Uterus (tissue), 3 donors: ENCODE measurements at regions not wholly inside any gene's neighbourhood (a gene's known extent, or its start where the extent isn't known, plus 50 kb on each side); places are given as distances from the start of the nearest gene placed in this dataset.

Experiments used
- DNase-seq, 2 donors: peaks; one replicate each; pipeline ENCODE4 v3.0.0-alpha.2; 2019 to 2020
- H3K27ac ChIP-seq, 2 donors: fragments of 200-600 bp; sonication (generic); 1 replicate in 1 of 2; 2 replicates in 1 of 2; pipeline ENCODE4 v1.5.1; 2016 to 2018
- H3K27me3 ChIP-seq, 2 donors: fragments of 200-600 bp; sonication (generic); one replicate each; pipeline ENCODE4 v1.5.1; 2018 to 2019; ENCODE audit warnings: control low read depth in 1 of 2
- H3K36me3 ChIP-seq, 2 donors: fragments of 200-600 bp; sonication (generic); one replicate each; pipeline ENCODE4 v1.5.1; 2019; ENCODE audit warnings: control low read depth in 1 of 2
- H3K4me1 ChIP-seq, 2 donors: fragments of 200-600 bp; sonication (generic); one replicate each; pipeline ENCODE4 v1.5.1; 2018 to 2019; ENCODE audit warnings: control low read depth in 1 of 2
- H3K4me3 ChIP-seq, 2 donors: fragments of 200-600 bp; sonication (generic); 1 replicate in 1 of 2; 2 replicates in 1 of 2; pipeline ENCODE4 v1.5.1; 2018 to 2019; ENCODE audit warnings: mild to moderate bottlenecking in 1 of 2
- H3K9me3 ChIP-seq, 2 donors: fragments of 200-600 bp; sonication (generic); one replicate each; pipeline ENCODE4 v1.5.1; 2019; ENCODE audit warnings: control low read depth in 1 of 2
- POLR2A ChIP-seq, 2 donors: fragments of 450-650 bp; IDR thresholded peaks; one replicate each; pipeline ENCODE4 v1.6.1; 2016; ENCODE audit warnings: antibody characterized with exemption in 2 of 2, mild to moderate bottlenecking in 1 of 2, moderate library complexity in 1 of 2
- intact Hi-C: fragments of 100-400 bp; cut with DNase I; formaldehyde crosslinking; loops from one replicate; pipeline ENCODE4 v1.15.1; 2023; ENCODE audit warnings: low total_unique reads
- TF ChIP-seq, protein P1 (sequence below), 4 experiments: fragments of 200-600 bp in 2 of 4; fragments of 450-650 bp in 2 of 4; sonication (generic) in 2 of 4; IDR thresholded peaks; one replicate each; pipeline ENCODE4 v1.5.1; 2016 to 2019; ENCODE audit warnings: antibody characterized with exemption in 4 of 4, mild to moderate bottlenecking in 2 of 4, moderate library complexity in 1 of 4
- donor health status: DM: yes; HTN: yes; CAD: no.

GRCh38 chr6:28811873-28812272 is 111.9 kb downstream of the TRIM27 start:
- no peaks in the 10 kb centered on the region for H3K4me1 ChIP-seq
- intact Hi-C loops: no loop called here
- DNase-seq: no peak
- H3K27me3 ChIP-seq: peaks cover 12 to 85% of the 10 kb centered on the region in 2 donors
- TF ChIP-seq POLR2A (IDR thresholded peaks at IDR 0.05): no peak
- TF ChIP-seq, protein P1, sequence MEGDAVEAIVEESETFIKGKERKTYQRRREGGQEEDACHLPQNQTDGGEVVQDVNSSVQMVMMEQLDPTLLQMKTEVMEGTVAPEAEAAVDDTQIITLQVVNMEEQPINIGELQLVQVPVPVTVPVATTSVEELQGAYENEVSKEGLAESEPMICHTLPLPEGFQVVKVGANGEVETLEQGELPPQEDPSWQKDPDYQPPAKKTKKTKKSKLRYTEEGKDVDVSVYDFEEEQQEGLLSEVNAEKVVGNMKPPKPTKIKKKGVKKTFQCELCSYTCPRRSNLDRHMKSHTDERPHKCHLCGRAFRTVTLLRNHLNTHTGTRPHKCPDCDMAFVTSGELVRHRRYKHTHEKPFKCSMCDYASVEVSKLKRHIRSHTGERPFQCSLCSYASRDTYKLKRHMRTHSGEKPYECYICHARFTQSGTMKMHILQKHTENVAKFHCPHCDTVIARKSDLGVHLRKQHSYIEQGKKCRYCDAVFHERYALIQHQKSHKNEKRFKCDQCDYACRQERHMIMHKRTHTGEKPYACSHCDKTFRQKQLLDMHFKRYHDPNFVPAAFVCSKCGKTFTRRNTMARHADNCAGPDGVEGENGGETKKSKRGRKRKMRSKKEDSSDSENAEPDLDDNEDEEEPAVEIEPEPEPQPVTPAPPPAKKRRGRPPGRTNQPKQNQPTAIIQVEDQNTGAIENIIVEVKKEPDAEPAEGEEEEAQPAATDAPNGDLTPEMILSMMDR (IDR thresholded peaks at IDR 0.05): no peak
- H3K4me3 ChIP-seq: no peak overlapping the region
- no peak overlapping the region for H3K27ac ChIP-seq
- no peaks in the 10 kb centered on the region for H3K36me3 ChIP-seq
- H3K9me3 ChIP-seq: no peaks in the 10 kb centered on the region

GRCh38 chr6:28812778-28813569 is 110.8 kb downstream of the TRIM27 start:
- H3K27ac ChIP-seq: no peak overlapping the region
- DNase-seq: no peak
- TF ChIP-seq POLR2A (IDR thresholded peaks at IDR 0.05): no peak
- TF ChIP-seq, protein P1 (IDR thresholded peaks at IDR 0.05): no peak
- no peaks in the 10 kb centered on the region for H3K36me3 ChIP-seq
- no peaks in the 10 kb centered on the region for H3K9me3 ChIP-seq
- H3K4me3 ChIP-seq: no peak overlapping the region
- intact Hi-C loops: no loop called here
- peaks cover 14 to 90% of the 10 kb centered on the region in 2 donors for H3K27me3 ChIP-seq
- no peaks in the 10 kb centered on the region for H3K4me1 ChIP-seq

DNA sequence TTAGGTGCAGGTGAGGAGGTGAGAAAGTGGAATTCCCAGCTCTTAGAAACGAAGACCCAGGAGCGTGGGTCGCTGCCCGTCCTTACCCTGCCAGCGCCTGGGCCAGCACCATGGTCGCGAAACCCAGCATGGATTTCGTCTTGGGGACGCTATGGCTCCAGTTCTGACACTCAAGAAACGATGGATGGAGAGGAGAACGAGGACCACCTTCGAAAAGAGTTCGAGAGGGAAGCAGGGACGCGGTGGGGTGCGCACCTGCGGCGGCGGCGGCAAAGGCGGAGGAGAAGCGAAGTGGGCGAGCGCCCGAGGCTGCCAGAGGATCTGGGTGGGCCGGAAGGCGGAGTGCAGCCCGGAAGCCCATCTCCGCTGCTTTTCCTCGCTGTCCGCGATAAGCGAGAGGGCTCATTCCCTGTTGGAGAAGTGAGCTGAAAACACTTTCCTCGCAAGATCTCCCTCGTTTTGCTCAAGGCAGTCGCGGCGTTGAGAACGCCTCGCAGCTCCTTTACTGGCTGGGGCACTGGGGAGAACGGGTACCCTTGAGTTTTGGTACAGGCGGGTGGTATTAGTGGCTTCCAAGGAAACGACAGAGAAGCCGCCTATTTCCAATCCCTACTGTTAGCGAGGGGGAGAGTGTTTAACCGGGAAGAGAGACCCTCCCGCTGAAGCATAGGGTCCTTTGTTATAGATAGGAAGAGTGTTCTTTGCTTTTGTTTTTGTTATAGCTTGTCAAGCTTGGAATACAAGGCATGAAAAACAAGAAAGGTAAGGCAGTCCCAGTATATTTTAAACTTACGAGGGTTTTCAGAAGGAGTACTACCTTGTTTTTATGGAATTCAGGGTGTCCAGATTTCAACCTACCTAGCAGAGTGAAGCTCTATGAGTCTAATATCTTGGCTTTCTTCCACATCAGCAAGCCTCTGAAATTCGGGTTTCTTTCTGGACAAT is 109.5 kb downstream of the TRIM27 start:
- no peaks in the 10 kb centered on the region for H3K4me1 ChIP-seq
- H3K36me3 ChIP-seq: no peaks in the 10 kb centered on the region
- intact Hi-C loops: no loop called here
- H3K27ac ChIP-seq: no peak overlapping the region
- no peak for TF ChIP-seq POLR2A (IDR thresholded peaks at IDR 0.05)
- no peaks in the 10 kb centered on the region for H3K9me3 ChIP-seq
- no peak for DNase-seq
- H3K4me3 ChIP-seq: no peak overlapping the region
- peaks cover 14 to 77% of the 10 kb centered on the region in 2 donors for H3K27me3 ChIP-seq

DNA sequence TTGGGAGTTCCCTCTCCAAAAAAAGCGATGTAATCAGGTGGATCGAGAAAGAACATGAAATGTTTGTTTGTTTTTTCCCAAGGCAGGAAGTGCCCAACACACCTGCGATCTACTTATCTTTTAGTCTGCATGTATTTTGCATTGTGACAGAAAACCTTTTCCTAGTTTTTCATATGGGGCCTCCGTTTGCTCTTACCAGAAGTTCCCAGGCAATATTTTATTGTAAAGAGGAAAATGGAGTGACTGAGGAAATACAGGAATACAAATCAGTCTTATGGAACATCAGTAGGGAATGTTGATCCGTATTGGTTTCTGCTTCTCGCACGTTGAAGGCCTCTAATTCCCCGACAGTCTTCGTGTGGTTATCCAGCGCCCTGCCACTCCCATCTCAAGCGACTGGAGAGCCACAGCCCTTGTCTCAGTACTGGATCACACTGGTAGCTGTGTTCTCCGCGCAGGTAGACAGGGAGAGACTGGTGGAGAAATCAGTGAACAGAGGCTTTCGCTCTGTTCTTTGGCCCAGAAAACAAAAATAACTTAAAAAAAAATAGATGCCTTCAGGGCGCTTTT is 107.4 kb downstream of the TRIM27 start:
- Histone ChIP-seq H3K9me3 (no peaks in the 10 kb centered on the region), H3K27me3 (peaks cover 14 to 57% of the 10 kb centered on the region in 2 donors), H3K4me1 (no peaks in the 10 kb centered on the region), H3K27ac (no peak overlapping the region), H3K36me3 (no peaks in the 10 kb centered on the region), H3K4me3 (no peak overlapping the region)
- no peak for DNase-seq
- TF ChIP-seq, protein P1 (IDR thresholded peaks at IDR 0.05): no peak
- TF ChIP-seq POLR2A (IDR thresholded peaks at IDR 0.05): no peak
- intact Hi-C loops: no loop called here

GRCh38 chr6:28816909-28817807 is 106.6 kb downstream of the TRIM27 start:
- no peak overlapping the region for H3K27ac ChIP-seq
- DNase-seq: no peak
- no peak overlapping the region for H3K4me3 ChIP-seq
- no peak for TF ChIP-seq POLR2A (IDR thresholded peaks at IDR 0.05)
- TF ChIP-seq, protein P1 (IDR thresholded peaks at IDR 0.05): no peak
- intact Hi-C loops: no loop called here
- no peaks in the 10 kb centered on the region for H3K9me3 ChIP-seq
- H3K27me3 ChIP-seq: peaks cover 14 to 52% of the 10 kb centered on the region in 2 donors
- no peaks in the 10 kb centered on the region for H3K36me3 ChIP-seq
- H3K4me1 ChIP-seq: no peaks in the 10 kb centered on the region
